ENCODE measurements at regions not wholly inside any gene's neighbourhood (a gene's known extent, or its start where the extent isn't known, plus 50 kb on each side); places are given as distances from the start of the nearest gene placed in this dataset.

GRCh38 chr3:168461793-168462192, 366.1 kb upstream of the GOLIM4 start:
- H3K4me3 ChIP-seq (ENCODE audit: low read length): no peak overlapping the region
- H3K27ac ChIP-seq (ENCODE audit: low read depth, low read length): no peak overlapping the region
- Mint-ChIP-seq H3K4me1 (peaks cover 14% of the 10 kb centered on the region), H3K36me3 (ENCODE audit: low read depth) (peaks cover 4% of the 10 kb centered on the region), H3K9me3 (peaks cover 22% of the 10 kb centered on the region), H3K4me3 (no peak overlapping the region), H3K27ac (no peak overlapping the region), H3K27me3 (ENCODE audit: insufficient read depth) (no peaks in the 10 kb centered on the region)
- H3K4me1 ChIP-seq (ENCODE audit: control insufficient read depth, insufficient read depth, low read length): peaks cover 6% of the 10 kb centered on the region
- H3K27me3 ChIP-seq (ENCODE audit: control insufficient read depth, insufficient read depth, low read length, poor library complexity, severe bottlenecking): no peaks in the 10 kb centered on the region
- TF ChIP-seq CTCF (conservative IDR thresholded peaks at IDR 0.05): no peak
- H3K36me3 ChIP-seq (ENCODE audit: control insufficient read depth, insufficient read depth, low read length): no peaks in the 10 kb centered on the region
- no peak for DNase-seq
- H3K9me3 ChIP-seq (ENCODE audit: control insufficient read depth, low read length): peaks cover 22% of the 10 kb centered on the region
- no peak overlapping the region for H3K9ac ChIP-seq (ENCODE audit: extremely low read depth, low read length, poor library complexity, severe bottlenecking)

GRCh38 chr3:168459226-168459784, 363.6 kb upstream of the GOLIM4 start:
- Histone ChIP-seq H3K27me3 (ENCODE audit: control insufficient read depth, insufficient read depth, low read length, poor library complexity, severe bottlenecking) (no peaks in the 10 kb centered on the region), H3K36me3 (ENCODE audit: control insufficient read depth, insufficient read depth, low read length) (no peaks in the 10 kb centered on the region), H3K4me1 (ENCODE audit: control insufficient read depth, insufficient read depth, low read length) (peaks cover 6% of the 10 kb centered on the region), H3K4me3 (ENCODE audit: low read length) (no peak overlapping the region), H3K9ac (ENCODE audit: extremely low read depth, low read length, poor library complexity, severe bottlenecking) (no peak overlapping the region), H3K27ac (ENCODE audit: low read depth, low read length) (no peak overlapping the region), H3K9me3 (ENCODE audit: control insufficient read depth, low read length) (peaks cover 14% of the 10 kb centered on the region)
- Mint-ChIP-seq H3K4me3 (no peak overlapping the region), H3K27me3 (ENCODE audit: insufficient read depth) (no peaks in the 10 kb centered on the region), H3K9me3 (peaks cover 9% of the 10 kb centered on the region), H3K27ac (no peak overlapping the region), H3K4me1 (peaks cover 8% of the 10 kb centered on the region), H3K36me3 (ENCODE audit: low read depth) (no peaks in the 10 kb centered on the region)
- no peak for DNase-seq
- no peak for TF ChIP-seq CTCF (conservative IDR thresholded peaks at IDR 0.05)
- 71 to 100% methylated on average over 1 to 2 of the region's 2 CpGs for whole genome bisulfite sequencing, 2 experiments (ENCODE audit: insufficient coverage in 1 of 2, insufficient read length in 1 of 2)

GRCh38 chr3:168457954-168458539, 362.3 kb upstream of the GOLIM4 start:
- Histone ChIP-seq H3K4me3 (ENCODE audit: low read length) (no peak overlapping the region), H3K9me3 (ENCODE audit: control insufficient read depth, low read length) (peaks cover 14% of the 10 kb centered on the region), H3K27ac (ENCODE audit: low read depth, low read length) (no peak overlapping the region), H3K36me3 (ENCODE audit: control insufficient read depth, insufficient read depth, low read length) (no peaks in the 10 kb centered on the region), H3K27me3 (ENCODE audit: control insufficient read depth, insufficient read depth, low read length, poor library complexity, severe bottlenecking) (no peaks in the 10 kb centered on the region), H3K9ac (ENCODE audit: extremely low read depth, low read length, poor library complexity, severe bottlenecking) (no peak overlapping the region), H3K4me1 (ENCODE audit: control insufficient read depth, insufficient read depth, low read length) (no peaks in the 10 kb centered on the region)
- Mint-ChIP-seq H3K36me3 (ENCODE audit: low read depth) (no peaks in the 10 kb centered on the region), H3K27me3 (ENCODE audit: insufficient read depth) (no peaks in the 10 kb centered on the region), H3K9me3 (peaks cover 9% of the 10 kb centered on the region), H3K27ac (no peak overlapping the region), H3K4me3 (no peak overlapping the region), H3K4me1 (no peaks in the 10 kb centered on the region)
- 89 to 90% methylated on average over 2 to 4 of the region's 4 CpGs for WGBS, 2 experiments (ENCODE audit: insufficient coverage in 1 of 2, insufficient read length in 1 of 2)
- DNase-seq: no peak
- no peak for TF ChIP-seq CTCF (conservative IDR thresholded peaks at IDR 0.05)

Data from endodermal cell (in vitro differentiated cells).